H1 (cell line): ENCODE measurements at regions not wholly inside any gene's neighbourhood (a gene's known extent, or its start where the extent isn't known, plus 50 kb on each side); places are given as distances from the start of the nearest gene placed in this dataset.
A peak's percentile ranks its signal among the peaks of the same experiment; 100 is the strongest.

Source experiments
- CEBPB ChIP-seq: IDR thresholded peaks from 2 replicates; pipeline ENCODE4 v1.6.1; 2012; ENCODE audit warnings: low read depth, low read length
- CREB1 ChIP-seq: IDR thresholded peaks from 2 replicates; pipeline ENCODE4 v1.6.1; 2012; ENCODE audit warnings: inconsistent platforms
- MAX ChIP-seq: IDR thresholded peaks from 2 replicates; pipeline ENCODE4 v1.6.1; 2012; ENCODE audit warnings: inconsistent platforms
- TBP ChIP-seq: IDR thresholded peaks from 2 replicates; pipeline ENCODE4 v1.6.1; 2011; ENCODE audit warnings: low read depth, low read length, improper control_type of control experiment
- YY1 ChIP-seq: IDR thresholded peaks from 2 replicates; pipeline ENCODE4 v1.6.1; 2011; ENCODE audit warnings: low read depth, mild to moderate bottlenecking, low read length
- TF ChIP-seq, protein P1 (sequence below), 3 experiments: IDR thresholded peaks; 1 replicate in 2 of 3; 2 replicates in 1 of 3; pipeline versions ENCODE4 v1.5.1 to v1.6.1; 2011; ENCODE audit warnings: low read length in 3 of 3, mild to moderate bottlenecking in 3 of 3, inconsistent platforms in 2 of 3, low read depth in 1 of 3, moderate library complexity in 1 of 3; ENCODE audit not compliant: insufficient read depth in 1 of 3; ENCODE audit errors: control extremely low read depth in 1 of 3

DNA sequence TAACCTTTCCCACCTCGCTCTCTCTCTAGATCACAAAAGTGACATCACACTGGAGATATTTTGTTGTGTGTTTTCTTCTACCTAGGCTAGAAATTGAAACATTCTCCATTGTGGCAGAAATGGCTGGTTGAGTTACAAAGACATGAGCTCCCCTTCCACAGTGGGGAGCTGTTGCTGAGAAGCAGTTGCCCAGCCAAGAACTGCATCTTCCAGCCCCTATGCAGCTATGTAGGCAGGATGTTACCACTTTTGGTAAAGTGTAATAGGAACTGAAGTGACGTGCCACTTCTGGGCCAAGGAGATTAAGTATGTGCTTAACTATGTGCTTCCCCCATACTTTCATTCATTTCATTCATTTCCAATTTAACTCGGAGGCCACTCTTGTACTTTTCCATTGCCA lies 138.7 kb upstream of the E2F7 start:
- TF ChIP-seq YY1: no peak
- TF ChIP-seq, protein P1, sequence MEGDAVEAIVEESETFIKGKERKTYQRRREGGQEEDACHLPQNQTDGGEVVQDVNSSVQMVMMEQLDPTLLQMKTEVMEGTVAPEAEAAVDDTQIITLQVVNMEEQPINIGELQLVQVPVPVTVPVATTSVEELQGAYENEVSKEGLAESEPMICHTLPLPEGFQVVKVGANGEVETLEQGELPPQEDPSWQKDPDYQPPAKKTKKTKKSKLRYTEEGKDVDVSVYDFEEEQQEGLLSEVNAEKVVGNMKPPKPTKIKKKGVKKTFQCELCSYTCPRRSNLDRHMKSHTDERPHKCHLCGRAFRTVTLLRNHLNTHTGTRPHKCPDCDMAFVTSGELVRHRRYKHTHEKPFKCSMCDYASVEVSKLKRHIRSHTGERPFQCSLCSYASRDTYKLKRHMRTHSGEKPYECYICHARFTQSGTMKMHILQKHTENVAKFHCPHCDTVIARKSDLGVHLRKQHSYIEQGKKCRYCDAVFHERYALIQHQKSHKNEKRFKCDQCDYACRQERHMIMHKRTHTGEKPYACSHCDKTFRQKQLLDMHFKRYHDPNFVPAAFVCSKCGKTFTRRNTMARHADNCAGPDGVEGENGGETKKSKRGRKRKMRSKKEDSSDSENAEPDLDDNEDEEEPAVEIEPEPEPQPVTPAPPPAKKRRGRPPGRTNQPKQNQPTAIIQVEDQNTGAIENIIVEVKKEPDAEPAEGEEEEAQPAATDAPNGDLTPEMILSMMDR (IDR thresholded peaks at IDR 0.05; ENCODE audit: control extremely low read depth in 1 of 3, insufficient read depth in 1 of 3, low read depth in 1 of 3, low read length in 3 of 3): peak; percentile 56 to 66 (median 59)
- TF ChIP-seq MAX: no peak
- TF ChIP-seq CREB1: no peak
- no peak for TF ChIP-seq CEBPB
- no peak for TF ChIP-seq TBP
